GM10266 (cell line): ENCODE measurements at regions not wholly inside any gene's neighbourhood (a gene's known extent, or its start where the extent isn't known, plus 50 kb on each side); places are given as distances from the start of the nearest gene placed in this dataset.

Experiments
- DNase-seq: peaks from one replicate; pipeline ENCODE4 v3.0.0; 2012; ENCODE audit errors: extremely low spot score
- CTCF ChIP-seq: IDR thresholded peaks from 2 replicates; pipeline ENCODE4 v1.5.1; 2012; ENCODE audit warnings: mild to moderate bottlenecking, low read depth; ENCODE audit not compliant: control insufficient read depth, insufficient read depth; ENCODE audit errors: missing control alignments

DNA sequence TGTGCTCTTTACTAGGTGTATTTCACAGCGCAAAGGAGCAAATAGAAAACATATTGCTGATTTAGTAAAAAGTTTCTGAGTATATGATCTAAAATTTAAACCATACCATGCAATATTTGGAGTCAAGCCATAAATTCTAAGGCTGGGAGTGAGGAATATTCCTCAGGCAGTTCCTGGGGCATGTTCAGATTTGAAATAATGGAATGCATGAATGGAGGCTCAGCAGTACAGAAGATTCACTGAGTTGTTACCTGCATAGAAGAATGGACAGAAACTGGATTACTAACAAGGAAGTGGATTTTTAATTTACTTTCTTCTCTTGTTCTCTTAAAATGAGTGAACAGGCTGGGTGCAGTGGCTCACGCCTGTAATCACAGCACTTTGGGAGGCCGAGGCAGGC, 441.0 kb upstream of the MAP2 start:
- no peak for DNase-seq
- no peak for TF ChIP-seq CTCF

GRCh38 chr2:208983486-208983885, 440.4 kb upstream of the MAP2 start:
- no peak for DNase-seq
- no peak for TF ChIP-seq CTCF

GRCh38 chr2:208984376-208985090, 439.3 kb upstream of the MAP2 start:
- TF ChIP-seq CTCF: no peak
- no peak for DNase-seq

DNA sequence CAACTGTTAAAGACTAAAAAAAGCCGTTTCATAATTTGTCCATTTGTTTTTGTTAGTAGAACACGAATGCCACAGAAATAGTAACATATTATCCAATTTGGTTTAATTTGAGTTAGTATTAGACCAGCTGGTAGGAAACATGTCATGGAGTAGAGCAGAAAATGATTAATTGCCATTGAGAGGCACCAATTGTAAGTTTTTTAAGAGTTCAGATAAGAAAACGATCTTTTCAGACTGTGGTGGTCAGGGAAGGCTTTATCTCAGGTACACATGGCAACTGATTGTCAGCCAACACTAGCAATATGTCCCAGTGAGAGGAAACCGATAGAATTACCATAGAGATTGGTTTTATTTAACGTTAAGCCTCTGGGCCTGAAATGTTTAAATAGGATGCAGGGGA, 438.2 kb upstream of the MAP2 start:
- no peak for TF ChIP-seq CTCF
- DNase-seq: no peak

DNA sequence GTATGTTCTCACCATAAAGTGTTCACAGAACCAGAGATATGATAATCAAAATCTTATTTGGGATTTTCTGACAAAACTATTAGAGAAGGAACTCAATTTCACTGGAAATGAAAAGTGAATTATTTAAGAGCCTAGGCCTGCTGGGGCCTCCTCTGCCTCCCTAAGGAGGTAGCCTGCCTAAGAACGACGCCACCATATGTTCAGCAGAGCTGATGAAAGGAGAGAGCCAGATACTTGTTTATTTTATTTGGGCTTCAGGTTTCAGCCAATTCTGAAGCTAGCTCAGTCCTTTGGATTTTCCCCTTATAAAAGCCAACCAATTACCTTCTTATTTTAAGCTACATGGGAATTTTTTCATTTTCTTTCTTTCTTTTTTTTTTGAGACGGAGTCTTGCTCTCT, 433.1 kb upstream of the MAP2 start:
- DNase-seq: no peak
- no peak for TF ChIP-seq CTCF

GRCh38 chr2:208999911-209000310, 423.9 kb upstream of the MAP2 start:
- TF ChIP-seq CTCF: no peak
- no peak for DNase-seq

DNA sequence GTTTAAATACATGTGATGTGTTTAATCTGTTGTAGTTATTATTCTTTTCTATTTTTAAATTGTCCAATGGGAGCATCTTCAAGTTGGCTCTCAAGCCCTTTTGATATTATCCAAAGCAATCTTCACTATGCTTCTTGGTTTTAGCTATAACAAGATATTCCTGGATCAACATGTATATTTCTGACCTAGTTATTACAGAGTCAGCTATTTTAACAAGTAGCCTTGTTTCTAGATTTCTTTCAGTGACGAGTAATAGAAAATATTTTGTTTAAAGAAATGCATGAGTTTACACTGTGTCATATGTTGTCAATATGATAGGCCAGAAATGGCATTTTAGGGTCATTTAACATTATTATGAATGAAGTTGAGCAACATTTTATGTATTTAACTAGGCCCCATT, 421.8 kb upstream of the MAP2 start:
- TF ChIP-seq CTCF: no peak
- DNase-seq: no peak
